ENCODE measurements at regions not wholly inside any gene's neighbourhood (a gene's known extent, or its start where the extent isn't known, plus 50 kb on each side); places are given as distances from the start of the nearest gene placed in this dataset.
"Not testable (repeated sequence)": the region's sequence is repeated elsewhere in the genome, so short reads cannot be mapped to it uniquely, and the experiment has no call there.

- DNase-seq: no peak
Measured at GRCh38 chr6:37078814-37079213, 73.4 kb downstream of the FGD2 start.

DNA sequence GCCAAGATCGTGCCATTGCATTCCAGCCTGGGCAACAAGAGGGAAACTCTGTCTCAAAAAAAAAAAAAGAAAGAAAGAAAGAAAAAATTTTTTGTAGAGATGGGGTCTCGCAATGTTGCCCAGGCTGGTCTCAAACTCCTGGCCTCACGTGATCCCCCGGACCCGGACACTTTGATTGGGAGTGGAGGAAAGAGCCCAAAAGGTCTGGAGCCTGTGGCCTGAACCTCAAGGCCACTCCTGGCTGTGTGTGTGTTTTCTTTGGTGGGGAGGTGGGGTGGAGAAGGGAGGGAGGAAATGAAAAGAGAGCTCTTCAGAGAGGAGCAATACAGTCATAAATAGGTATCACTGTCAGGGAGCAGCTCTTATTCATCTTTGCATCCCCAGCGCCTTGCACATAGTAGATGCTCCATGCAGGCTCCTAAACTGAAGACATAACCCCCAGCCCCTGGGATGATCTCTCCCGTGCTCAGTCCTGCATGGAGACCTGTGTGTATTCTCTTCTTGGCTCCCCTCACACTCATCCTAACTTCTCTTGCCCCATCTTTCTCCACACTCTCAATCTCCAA lies 75.7 kb downstream of the FGD2 start:
- DNase-seq: no peak

DNA sequence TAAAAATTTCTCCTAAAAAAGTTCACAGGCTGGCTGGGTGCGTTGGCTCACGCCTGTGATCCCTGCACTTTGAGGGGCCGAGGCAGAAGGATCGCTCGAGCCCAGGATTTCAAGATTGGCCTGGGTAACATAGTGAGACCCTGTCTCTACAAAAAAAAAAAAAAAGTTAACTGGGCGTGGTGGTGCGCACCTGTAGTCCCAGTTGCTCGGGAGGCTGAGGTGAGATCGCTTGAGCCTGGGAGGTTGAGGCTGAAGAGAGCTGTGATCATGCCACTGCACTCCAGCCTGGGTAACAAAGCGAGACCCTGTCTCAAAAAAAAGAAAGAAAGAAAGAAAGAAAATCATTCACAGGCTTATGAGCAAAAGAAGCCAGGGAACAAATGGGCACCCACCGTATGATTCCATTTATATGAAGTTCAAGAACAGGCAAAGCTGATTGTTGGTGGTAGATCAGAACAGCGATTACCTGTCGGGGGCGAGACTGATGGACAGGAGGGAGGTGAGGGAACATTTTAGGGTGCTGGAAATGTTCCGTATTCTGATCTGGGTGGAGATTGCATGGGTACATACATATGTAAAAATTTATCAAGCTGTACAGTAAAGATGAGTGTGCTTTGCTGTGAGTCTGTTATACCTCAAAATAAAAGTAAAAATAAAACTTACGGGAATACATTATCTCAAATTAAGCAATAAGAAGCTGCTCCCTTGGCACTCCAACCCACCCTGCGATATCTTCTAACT lies 77.1 kb downstream of the FGD2 start:
- no peak for DNase-seq

- DNase-seq: no peak
Measured at GRCh38 chr6:37083243-37084138, 78.0 kb downstream of the FGD2 start.

GRCh38 chr6:37084665-37085064 lies 79.2 kb downstream of the FGD2 start:
- not testable (repeated sequence) for DNase-seq

GRCh38 chr6:37085198-37085597 lies 79.7 kb downstream of the FGD2 start:
- DNase-seq: no peak

DNA sequence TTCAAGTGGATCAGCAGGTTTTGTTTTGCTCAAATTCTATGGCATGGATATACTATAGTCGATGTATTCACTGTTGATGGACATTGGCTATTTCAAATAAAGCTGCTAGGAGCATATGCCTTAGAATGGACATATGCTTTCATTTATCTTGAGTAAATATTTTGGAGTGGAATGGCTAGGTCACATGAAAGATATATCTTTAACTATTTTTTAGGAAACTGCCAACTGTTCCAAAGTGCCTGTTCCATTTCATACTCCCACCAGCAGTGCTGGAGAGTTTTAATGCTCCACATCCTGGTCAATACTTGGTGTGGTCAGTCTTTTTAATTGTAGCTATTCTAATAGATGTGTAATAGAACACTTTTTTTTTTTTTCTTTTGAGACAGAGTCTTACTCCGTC lies 81.1 kb upstream of the PIM1 start:
- DNase-seq: no peak

DNA sequence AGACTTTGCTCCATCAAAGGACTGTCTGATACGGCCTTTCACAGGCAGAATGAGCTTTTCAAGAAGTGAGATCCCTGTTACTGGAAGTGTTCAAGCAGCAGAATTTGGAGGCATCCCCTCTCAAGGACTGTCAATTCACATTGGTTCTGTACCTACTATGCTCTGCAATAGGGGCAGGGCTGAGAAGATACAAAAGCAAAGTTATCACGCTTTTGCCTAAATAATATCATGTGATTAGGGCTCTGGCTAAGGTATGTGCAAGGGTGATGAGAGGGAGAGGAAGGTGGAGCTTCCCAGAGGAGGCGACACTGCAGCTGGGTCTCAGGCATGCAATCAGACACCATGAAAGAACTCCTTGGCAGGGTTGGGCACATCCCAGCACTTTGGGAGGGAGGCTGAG lies 80.2 kb upstream of the PIM1 start:
- no peak for DNase-seq

DNA sequence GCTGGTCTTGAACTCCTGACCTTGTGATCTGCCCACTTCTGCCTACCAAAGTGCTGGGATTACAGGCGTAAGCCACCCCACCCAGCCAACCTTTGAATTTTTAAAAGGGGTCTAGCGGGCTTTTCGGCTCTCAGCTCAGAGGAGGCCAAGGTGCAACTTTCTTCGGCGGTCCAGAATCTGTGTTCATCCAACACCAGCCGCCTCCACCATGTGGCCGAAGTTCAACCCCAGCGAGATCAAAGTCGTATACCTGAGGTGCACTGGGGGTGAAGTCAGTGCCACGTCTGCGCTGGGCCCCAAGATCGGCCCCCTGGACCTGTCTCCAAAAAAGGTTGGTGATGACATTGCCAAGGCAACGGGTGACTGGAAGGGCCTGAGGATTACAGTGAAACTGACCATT lies 78.8 kb upstream of the PIM1 start:
- not testable (repeated sequence) for DNase-seq

DNA sequence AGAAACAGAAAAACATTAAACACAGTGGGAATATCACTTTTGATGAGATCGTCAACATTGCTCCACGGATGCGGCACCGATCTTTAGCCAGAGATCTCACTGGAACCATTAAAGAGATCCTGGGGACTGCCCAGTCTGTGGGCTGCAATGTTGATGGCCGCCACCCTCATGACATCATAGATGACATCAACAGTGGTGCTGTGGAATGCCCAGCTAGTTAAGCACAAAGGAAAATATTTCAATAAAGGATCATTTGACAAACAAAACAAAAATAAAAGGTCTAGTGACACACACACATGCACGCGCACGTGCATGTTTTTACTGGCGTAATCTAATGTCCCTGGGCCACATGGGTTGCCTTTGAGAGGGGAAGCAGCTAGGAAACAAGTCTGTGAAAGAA lies 78.4 kb upstream of the PIM1 start:
- not testable (repeated sequence) for DNase-seq

DNA sequence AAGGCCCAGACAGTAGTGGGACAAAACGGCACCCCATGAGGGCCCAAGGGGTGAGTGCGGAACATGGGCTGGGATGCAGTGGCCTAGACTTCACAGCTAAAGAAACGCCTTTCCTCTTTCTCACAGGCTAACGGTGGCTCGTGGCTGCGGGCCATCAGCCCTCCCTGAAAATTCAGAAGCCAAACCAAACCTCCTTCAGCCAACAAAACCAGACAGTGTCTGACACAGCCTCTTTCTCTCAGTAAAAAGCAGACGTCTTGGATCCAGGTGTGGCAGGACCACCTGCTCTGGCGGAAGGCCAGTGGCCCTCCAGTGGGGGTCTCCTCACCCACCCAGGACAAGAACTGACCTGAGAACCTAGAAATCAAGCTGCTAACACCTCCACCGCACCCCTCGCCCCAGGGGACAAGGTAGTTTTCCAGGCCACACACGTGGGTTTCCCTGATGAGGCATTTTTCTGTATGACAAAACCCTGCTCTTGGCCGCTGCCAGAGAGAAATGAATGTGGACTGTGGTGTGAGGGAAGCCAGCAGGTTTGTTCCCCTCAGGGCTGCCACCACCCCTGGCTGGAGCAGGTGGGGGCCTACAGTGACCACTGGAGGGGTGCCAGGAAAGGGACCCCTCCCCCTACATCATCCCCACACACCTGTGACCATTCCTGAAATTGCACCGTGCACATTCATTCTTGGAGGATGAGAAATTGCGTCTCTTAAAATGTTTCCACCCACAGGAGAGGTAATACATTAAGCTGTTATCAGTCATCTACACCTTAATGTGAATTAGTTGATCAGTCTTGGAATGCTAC lies 76.8 kb upstream of the PIM1 start:
- no peak for DNase-seq

GRCh38 chr6:37093728-37094069 lies 76.3 kb upstream of the PIM1 start:
- DNase-seq: no peak

DNA sequence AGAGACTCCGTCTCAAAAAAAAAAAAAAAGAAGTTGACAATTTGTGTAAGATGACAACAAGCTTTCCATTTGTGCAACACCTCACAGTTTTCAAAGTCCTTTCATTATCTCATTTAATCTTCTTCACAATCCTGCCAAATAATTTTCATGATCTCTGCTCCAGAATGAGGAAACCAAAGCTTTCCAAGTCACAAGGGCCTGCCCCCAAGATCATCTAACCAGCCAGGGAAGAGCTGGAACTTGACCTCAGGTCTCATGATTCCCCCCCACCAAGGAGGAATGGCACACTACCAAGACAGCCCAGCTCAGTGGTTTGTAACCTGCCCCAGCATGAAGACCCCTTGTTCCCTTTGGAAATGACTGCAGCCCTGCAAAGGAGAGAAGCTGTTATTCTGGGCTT lies 74.0 kb upstream of the PIM1 start:
- DNase-seq: no peak

DNA sequence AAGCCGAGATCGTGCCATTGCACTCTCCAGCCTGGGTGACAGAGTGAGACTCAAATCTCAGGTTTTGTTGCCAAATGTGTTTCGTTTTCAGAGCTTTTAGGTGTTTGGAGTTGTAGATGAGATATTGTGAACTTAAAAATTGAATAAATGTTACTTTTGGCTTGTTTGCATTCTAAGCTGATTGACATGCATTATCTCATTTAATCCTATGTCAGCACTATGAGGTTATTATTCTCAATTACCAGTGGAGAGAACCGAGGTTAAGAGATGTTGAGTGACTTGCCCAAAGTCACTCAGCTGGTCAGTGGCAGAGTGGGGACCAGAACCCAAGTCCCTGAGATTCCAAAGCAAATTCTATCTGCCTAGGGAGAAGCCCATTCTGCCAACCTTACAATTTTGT lies 72.6 kb upstream of the PIM1 start:
- no peak for DNase-seq

DNA sequence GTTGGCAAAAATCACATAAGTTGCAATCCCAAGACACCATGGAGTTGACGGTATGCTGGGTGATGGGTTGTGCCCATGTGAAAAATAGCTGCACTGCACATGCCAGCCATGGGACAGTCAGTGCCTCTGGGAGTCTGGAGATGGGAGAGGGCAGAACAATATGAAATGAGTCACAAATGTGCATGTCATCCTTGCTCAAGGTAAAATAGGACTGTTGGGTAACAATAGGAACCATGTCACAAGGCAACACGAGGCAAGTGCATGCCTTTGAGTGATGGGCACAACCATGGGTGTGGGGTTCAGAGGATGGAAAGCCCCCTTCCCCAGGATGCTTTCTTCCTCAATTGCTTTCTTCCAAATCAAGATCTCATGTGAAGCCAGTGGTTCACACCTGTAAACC lies 70.5 kb upstream of the PIM1 start:
- no peak for DNase-seq

- DNase-seq: no peak
Measured at GRCh38 chr6:37100745-37101144, 69.2 kb upstream of the PIM1 start.

DNA sequence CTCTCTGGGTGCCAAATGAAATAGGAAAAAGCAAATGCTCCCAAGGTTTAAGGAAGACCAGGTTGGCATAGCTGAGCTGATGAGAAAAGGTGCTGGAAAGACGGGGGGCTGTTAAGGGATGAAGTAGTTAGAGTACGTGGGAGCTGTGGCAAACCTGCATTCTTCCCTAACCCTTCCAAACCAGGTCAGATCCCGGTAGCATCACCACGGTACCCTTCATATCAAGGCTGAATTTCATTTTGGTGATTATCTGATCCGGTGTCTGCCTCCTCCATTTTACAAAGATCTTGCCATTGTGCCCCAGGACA lies 68.0 kb upstream of the PIM1 start:
- DNase-seq: no peak

GRCh38 chr6:37102299-37103168 lies 67.4 kb upstream of the PIM1 start:
- peak; percentile 26 for DNase-seq

GRCh38 chr6:37103169-37104039 lies 66.5 kb upstream of the PIM1 start:
- no peak for DNase-seq

- DNase-seq: no peak
Measured at GRCh38 chr6:37104824-37105147, 65.2 kb upstream of the PIM1 start.
